ENCODE measurements at regions not wholly inside any gene's neighbourhood (a gene's known extent, or its start where the extent isn't known, plus 50 kb on each side); places are given as distances from the start of the nearest gene placed in this dataset.
"Not testable (repeated sequence)": the region's sequence is repeated elsewhere in the genome, so short reads cannot be mapped to it uniquely, and the experiment has no call there.

DNA sequence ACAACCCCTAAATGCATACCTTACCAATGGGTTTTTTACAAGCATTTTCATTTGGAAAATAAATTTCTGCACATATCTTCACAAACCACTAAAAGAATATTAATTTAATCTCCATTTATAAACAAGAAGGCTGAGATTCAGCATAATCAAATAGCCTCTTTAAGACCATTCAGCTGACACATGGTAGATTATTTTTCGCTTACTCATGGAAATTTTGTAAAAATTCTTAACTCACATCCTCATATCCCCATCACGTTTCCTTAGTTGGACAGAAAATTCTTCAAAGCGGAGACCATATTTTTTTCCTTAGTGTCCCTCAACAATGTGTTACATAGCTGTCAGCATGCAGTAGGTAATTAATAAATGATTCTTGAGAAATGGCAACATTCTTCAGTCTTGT, 439.6 kb upstream of the PTCHD4 start:
- ATAC-seq (ENCODE audit: low FRiP score) (no peak), DNase-seq (ENCODE audit: low spot score) (no peak)
- TF ChIP-seq, protein P1, sequence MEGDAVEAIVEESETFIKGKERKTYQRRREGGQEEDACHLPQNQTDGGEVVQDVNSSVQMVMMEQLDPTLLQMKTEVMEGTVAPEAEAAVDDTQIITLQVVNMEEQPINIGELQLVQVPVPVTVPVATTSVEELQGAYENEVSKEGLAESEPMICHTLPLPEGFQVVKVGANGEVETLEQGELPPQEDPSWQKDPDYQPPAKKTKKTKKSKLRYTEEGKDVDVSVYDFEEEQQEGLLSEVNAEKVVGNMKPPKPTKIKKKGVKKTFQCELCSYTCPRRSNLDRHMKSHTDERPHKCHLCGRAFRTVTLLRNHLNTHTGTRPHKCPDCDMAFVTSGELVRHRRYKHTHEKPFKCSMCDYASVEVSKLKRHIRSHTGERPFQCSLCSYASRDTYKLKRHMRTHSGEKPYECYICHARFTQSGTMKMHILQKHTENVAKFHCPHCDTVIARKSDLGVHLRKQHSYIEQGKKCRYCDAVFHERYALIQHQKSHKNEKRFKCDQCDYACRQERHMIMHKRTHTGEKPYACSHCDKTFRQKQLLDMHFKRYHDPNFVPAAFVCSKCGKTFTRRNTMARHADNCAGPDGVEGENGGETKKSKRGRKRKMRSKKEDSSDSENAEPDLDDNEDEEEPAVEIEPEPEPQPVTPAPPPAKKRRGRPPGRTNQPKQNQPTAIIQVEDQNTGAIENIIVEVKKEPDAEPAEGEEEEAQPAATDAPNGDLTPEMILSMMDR (IDR thresholded peaks at IDR 0.05), result no peak

DNA sequence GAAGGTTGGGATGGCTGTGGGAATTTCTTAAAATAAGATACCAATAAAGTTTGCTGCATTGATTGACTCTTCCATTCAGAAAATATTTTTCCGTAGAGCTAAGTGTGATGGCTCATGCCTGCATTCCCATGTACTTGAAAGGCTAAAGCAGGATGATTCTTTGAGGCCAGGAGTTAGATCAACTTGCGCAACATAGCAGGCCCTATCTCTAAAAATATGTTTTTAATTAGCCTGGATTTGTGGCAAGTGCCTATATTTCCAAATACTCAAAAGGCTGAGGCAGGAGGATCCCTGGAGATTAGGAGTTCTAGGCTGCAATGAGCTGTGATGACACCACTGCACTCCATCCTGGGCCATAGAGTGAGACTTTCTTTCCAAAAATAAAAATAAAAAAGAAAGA, 431.2 kb upstream of the PTCHD4 start:
- TF ChIP-seq, protein P1 (IDR thresholded peaks at IDR 0.05), result no peak
- ATAC-seq (ENCODE audit: low FRiP score) (no peak), DNase-seq (ENCODE audit: low spot score) (no peak)

DNA sequence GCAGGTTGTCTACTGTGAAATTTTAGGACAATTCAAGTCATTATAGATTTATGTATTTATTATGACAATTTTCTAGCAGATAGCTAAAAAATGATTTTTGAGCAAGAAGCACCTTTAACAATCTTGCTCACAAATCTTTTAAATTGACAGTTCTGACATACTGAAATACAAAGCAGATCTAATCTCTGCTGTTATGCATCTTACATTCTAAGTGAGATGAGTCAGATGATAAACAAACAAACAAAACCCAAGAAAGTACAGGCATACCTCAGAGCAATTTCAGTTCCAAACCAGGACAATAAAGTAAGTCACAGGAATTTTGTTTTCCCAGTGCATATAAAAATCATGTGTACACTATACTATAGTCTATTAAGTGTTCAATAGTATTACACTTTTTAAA, 430.7 kb upstream of the PTCHD4 start:
- TF ChIP-seq, protein P1 (IDR thresholded peaks at IDR 0.05), result no peak
- ATAC-seq (ENCODE audit: low FRiP score) (no peak), DNase-seq (ENCODE audit: low spot score) (no peak)

DNA sequence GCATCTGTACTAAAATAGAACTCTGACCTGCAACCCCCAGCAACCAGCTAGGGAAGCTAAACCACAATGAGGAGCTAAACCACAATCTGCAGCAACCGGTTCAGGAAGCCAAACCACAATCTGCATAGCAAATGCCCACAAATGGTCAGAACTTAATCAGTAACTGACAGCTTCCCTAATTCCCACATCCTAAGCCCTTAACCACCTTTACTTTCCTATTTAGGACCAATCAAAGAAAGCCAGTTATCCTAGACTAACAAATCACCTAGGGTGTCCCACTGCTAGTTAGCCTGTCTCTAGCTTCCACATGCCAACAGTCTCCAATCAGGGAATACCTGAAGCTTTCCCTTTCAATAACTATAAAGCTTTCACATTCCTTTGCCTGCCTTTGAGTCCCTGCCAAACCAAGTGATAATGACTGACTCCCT, 424.6 kb upstream of the PTCHD4 start:
- DNase-seq (ENCODE audit: low spot score), result no peak
- ATAC-seq (ENCODE audit: low FRiP score), result no peak
- TF ChIP-seq, protein P1 (IDR thresholded peaks at IDR 0.05), result no peak

DNA sequence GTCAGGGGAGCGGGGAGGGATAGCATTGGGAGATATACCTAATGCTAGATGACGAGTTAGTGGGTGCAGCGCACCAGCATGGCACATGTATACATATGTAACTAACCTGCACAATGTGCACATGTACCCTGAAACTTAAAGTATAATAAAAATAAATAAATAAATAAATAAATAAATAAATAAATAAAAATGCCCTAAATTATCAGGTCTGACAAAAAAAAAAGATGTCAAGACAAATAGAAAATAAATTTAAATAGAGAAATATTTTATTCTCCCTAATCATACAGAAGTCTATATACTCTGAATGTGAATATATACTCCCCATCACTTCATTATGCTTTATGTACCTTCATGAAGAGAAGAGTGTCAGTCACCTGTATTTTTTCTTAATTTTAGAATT, 420.0 kb upstream of the PTCHD4 start:
- not testable (repeated sequence) for DNase-seq (ENCODE audit: low spot score); ATAC-seq (ENCODE audit: low FRiP score)

DNA sequence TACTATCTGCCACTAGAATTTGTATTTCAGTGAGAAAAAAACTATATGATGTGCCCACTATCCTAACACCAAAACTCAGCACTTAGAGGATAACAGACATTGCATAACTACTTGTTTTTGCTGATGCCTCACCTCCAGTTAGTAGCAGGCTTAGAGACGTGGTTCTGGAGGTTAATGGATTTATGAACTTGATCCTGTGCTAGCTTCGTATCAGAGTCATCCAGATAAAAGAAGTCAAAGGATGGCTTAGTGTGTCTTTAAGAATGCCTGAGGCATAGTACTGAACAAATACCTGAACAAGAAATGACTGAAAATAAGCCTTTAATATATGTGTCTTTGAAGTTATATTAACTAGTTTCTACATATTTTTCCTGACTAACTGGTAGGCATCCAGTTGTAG, 414.9 kb upstream of the PTCHD4 start:
- TF ChIP-seq, protein P1 (IDR thresholded peaks at IDR 0.05), result no peak
- ATAC-seq (ENCODE audit: low FRiP score), result no peak

DNA sequence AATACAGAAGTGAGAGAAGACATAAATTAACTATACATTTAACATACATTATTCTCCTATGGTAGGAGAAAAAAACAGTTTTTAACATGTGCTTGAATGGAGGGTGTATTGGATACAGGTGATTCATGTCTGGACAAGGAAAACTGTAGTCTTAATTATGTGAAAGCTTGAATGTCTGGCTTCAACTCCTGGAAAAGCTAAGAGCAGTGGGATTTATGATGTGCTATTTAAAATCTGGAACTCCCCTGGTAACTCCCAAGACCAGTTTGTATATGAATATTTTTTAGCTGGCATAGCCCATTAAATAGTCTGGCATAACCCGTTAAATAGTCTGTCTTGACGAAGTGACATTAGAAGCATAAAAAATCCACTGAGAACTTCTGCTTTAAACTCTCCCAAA, 410.0 kb upstream of the PTCHD4 start:
- DNase-seq (ENCODE audit: low spot score) (no peak), ATAC-seq (ENCODE audit: low FRiP score) (no peak)
- TF ChIP-seq, protein P1 (IDR thresholded peaks at IDR 0.05), result no peak

More for the DNA sequence above, 414.9 kb upstream of the PTCHD4 start:
- DNase-seq (ENCODE audit: low spot score), result no peak

DNA sequence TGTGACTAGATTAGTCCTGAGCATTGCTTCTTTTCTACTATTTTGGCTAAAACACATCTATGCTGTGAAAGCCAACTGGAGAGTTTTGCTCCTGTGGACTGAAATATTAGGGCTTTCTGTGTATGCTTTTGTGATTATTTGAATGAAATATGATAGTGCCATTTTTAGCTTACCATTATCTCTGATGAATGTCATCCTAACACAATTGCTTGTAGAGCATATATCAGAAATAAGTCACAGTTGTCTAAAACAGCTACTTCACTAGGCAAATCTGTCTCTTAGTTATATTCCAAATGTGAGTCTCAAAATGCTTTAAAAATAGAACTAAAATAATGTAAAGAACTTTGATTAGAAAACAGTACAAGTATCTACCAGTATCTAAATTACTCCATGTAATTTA, 401.4 kb upstream of the PTCHD4 start:
- DNase-seq (ENCODE audit: low spot score), result no peak
- no peak for ATAC-seq (ENCODE audit: low FRiP score)
- TF ChIP-seq, protein P1 (IDR thresholded peaks at IDR 0.05), result no peak

All from omental fat pad (tissue), 3 donors.